ENCODE measurements at regions not wholly inside any gene's neighbourhood (a gene's known extent, or its start where the extent isn't known, plus 50 kb on each side); places are given as distances from the start of the nearest gene placed in this dataset.

GRCh38 chr12:105704787-105705186 is 374.3 kb downstream of the C12orf75 start:
- no peak for DNase-seq (ENCODE audit: low read depth in 2 of 2)

DNA sequence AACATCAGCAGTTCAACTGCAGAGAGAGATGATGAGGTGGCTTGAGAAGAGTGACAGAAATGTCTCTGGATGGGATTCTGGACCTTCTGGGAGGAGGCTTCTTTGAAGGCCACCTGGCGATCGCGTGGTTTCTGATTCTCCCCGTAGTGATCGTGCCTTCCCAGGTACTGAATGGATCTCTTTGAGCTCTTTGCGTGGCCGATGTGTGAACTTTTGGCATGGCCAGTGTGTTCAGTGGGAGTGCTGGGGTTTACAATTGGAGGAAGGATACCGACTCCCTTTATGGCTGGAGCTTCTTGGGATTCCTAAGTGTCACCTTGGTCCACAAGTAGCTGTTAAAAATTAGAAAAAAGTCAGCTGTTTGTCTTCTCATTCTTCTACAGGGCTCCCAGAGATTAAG is 374.7 kb downstream of the C12orf75 start:
- no peak for DNase-seq (ENCODE audit: low read depth in 2 of 2)

DNA sequence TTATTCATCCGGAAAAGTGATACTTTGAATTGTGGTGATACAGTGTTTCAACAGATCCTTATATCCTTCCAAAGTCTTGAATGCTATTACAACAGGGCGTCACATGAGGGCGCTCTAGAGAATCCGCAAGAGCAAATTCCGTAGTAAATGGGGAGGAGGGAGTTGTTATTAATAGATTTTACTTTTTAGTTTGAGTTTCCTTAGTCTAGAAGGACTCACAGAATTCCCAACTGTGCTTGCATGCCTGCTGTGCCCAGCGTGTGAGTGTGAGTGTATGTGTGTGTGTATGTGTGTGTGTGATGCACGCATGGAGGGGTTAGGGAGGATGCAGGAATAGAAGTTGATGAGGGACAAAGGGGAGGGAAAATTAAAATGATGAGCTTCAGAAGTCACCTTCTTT is 375.3 kb downstream of the C12orf75 start:
- DNase-seq (ENCODE audit: low read depth in 2 of 2), result peak; percentile 42 to 70

GRCh38 chr12:105706321-105706972 is 376.0 kb downstream of the C12orf75 start:
- DNase-seq (ENCODE audit: low read depth in 2 of 2), result peak in 1 of 2 donors; percentile 63

- DNase-seq (ENCODE audit: low read depth in 2 of 2), result no peak
These were observed 376.5 kb downstream of the C12orf75 start for GRCh38 chr12:105706973-105707334.

GRCh38 chr12:105713606-105714305 is 383.3 kb downstream of the C12orf75 start:
- peak in 1 of 2 donors; percentile 28 for DNase-seq (ENCODE audit: low read depth in 2 of 2)

DNA sequence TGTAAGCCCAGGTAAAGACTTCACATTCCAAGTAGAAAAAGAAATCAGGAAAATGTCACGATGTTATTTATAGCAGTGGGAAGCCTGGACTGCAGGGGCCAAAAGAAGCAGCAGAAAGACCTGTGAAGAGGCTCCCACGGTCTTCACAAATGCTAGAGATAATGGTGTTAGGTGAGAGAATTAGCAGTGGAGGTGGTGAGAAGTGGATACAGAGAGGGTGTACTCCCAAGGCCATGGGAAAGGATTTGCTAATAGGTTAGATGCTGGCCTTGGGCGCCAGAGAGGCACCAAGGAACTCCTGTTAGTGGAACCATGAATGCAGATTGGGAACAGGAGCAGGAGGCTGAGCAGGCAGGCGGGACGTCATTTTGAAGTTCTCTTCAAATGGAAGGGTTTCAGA is 386.1 kb downstream of the C12orf75 start:
- DNase-seq (ENCODE audit: low read depth in 2 of 2), result no peak

DNA sequence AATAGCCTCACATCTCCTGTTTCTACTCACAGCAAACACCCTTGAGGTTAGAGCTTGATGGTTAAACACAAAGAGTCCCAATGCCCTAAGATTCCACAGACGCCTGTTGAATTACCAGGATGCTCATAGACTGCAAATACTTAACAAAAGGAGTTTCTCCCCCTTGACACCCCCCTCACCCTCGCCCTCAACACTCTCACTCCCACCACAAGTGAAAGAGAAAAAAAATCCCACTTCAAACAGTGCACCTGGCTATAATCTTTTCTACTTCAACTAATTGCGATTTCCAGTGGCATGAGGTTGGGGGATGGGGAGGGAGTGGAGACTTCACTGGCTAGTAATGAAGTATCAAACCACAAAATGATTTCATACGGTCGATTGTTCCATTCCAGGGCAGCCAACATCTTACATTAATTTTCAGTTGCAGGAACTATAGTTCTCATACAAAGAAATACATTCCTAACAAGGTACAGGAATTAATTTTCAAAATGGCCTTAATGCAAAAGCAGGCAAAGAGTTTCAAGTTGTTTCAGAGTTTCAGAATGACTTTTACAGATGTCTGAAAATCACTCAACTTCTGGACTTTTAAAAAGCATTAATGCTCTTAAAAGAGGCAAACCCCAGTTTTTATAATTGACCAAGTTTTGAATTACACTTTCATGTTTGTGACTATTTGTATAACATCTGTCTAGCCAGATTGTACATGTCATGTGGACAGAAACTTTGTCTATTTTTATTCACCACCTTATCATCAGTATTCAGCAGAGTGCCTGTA is 390.7 kb downstream of the C12orf75 start:
- DNase-seq (ENCODE audit: low read depth in 2 of 2), result no peak

DNA sequence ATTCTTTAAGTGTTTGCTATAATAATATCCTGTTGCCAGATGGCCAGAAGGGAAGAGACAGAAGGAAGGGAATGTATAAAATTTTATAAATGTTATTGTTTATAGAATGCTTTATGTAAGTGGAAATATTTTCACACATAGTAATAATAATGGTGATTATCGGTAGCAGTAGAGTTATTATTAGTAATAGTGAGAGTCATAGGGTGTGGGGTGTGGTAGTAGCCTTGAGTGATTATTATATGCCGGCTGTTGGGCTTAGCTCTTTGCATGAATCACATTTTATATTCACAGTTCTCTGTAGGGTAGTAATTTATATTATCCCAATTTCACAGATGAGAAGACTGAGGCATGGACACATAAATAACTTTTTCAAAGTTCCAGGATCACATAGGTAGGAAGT is 391.4 kb downstream of the C12orf75 start:
- no peak for DNase-seq (ENCODE audit: low read depth in 2 of 2)

DNA sequence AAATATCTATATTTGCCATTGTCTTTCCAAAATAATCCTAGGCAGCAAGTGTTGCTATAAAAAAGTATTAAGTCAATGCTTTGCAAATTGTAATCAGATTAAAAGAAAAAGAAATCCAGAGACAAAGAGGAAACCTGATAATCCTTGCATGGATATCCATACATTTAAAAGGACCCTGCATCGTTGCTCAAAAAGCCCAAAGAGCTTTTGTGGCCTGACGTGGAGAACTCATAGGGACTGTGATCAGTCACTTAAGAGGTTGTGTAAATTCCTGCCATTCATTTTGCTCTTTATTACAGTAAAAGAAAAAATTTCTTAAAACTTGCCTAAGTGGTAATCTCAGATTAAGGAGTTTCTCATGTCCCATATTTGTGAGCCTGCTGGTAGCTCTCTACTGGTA is 392.6 kb downstream of the C12orf75 start:
- DNase-seq (ENCODE audit: low read depth in 2 of 2), result no peak

- DNase-seq (ENCODE audit: low read depth in 2 of 2), result no peak
These were observed 393.0 kb downstream of the C12orf75 start for GRCh38 chr12:105723494-105723893.

GRCh38 chr12:105724641-105725040 is 394.1 kb downstream of the C12orf75 start:
- no peak for DNase-seq (ENCODE audit: low read depth in 2 of 2)

- no peak for DNase-seq (ENCODE audit: low read depth in 2 of 2)
These were observed 394.6 kb downstream of the C12orf75 start for GRCh38 chr12:105725054-105725453.

DNA sequence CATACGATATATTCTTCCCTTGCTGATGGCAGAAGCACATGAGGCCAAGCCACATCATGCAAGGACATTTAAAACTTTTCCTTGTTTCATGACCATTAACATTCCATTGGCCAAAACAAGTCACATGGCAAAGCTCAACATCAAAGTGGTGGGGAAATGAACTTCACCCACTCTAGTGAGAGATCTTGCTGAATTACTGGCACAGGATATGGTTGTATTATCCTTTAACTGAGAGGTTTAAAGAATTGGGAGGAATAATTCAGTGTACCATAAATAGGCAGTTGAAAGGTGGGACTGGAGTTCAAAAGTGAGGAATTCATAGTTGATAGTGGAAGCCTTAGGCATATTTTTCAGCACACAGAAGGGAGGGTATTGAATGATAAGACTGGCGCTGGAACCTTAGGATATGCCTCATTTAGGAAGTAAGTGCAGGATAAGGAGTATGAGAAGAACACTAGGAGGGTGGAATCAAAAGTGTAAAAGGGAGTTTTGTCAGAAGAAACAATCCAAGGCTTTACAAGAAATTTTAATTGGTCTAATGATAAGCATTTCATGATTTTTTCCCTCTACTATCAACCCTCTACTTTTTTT is 398.8 kb downstream of the C12orf75 start:
- no peak for DNase-seq (ENCODE audit: low read depth in 2 of 2)

GRCh38 chr12:105729926-105730325 is 399.4 kb downstream of the C12orf75 start:
- no peak for DNase-seq (ENCODE audit: low read depth in 2 of 2)

DNA sequence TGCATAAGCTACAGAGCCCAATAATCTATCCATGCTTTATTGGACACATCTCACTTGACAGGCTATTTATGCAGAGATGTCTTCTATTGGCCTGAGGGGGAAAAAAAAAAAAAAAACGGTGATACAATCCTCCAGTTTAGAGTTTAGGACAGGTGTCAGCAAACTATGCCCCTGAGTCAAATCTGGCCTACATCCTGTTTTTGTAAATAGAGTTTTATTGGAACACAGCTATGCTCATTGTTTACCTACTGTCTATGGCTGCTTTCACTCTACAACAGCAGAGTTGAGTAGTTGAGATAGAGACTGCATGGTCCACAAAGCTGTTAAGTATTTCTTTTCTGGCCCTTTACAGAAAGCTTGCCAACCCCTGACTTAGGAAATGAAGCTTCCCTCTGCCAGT is 403.1 kb downstream of the C12orf75 start:
- DNase-seq (ENCODE audit: low read depth in 2 of 2), result no peak

DNA sequence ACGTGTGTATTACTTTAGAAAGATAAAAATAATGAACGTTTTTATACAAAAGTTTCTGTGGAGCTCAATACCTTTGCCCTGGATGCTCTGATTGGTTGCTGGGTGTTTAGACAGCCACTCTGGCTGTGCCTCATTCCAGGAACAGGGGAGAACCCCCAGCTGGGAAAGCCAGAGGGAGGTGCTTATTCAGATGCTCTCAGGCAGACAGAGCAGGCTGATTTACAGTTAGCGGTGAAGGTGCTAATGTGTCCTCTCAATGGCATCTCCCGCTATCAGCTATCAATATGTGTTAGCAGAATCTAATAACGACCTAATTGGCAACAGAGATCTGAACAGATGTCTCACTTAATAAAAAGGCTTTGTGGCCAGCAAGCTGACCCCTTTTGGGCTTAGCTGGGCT is 402.3 kb downstream of the NUAK1 start:
- DNase-seq (ENCODE audit: low read depth in 2 of 2), result no peak

GRCh38 chr12:105738051-105738450 is 400.7 kb downstream of the NUAK1 start:
- peak; percentile 98 for DNase-seq (ENCODE audit: low read depth in 2 of 2)

GRCh38 chr12:105740369-105740768 is 398.4 kb downstream of the NUAK1 start:
- no peak for DNase-seq (ENCODE audit: low read depth in 2 of 2)

DNA sequence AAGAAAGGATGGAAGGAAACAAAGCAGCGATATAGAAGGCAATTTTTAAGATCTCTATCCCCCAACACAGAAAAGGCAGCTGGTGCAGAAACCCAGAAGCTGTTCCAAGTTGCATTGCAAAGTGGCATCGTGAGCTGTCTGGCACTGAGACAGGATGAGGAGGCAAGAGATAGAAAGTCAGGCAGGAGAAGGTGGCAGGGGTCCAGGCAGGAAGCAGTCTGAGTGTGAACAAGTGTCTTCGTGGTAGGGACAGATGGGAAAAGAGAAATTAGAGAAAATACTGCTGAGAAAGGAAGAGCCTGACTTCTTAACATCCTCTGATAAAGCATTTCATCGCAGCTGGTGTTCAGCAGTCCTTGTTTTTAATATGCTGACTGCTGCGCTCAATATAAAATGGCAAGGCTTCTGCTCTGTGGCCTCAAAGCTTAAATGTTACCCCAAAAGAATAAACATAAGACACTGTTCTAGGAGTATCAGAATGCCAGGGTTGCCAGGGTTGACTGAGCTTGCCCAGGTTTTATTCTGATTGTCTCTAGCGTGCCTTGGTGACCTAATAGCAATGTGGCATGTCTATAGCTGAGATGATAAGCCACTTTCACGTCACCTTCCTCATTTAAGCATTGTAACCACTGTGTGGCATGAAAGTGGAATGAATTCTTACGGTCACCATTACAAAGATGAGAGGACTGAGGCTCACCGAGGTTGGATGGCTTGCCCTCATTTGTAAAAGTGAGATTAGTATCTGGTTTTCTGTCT is 397.6 kb downstream of the NUAK1 start:
- peak in 1 of 2 donors; percentile 42 for DNase-seq (ENCODE audit: low read depth in 2 of 2)

DNA sequence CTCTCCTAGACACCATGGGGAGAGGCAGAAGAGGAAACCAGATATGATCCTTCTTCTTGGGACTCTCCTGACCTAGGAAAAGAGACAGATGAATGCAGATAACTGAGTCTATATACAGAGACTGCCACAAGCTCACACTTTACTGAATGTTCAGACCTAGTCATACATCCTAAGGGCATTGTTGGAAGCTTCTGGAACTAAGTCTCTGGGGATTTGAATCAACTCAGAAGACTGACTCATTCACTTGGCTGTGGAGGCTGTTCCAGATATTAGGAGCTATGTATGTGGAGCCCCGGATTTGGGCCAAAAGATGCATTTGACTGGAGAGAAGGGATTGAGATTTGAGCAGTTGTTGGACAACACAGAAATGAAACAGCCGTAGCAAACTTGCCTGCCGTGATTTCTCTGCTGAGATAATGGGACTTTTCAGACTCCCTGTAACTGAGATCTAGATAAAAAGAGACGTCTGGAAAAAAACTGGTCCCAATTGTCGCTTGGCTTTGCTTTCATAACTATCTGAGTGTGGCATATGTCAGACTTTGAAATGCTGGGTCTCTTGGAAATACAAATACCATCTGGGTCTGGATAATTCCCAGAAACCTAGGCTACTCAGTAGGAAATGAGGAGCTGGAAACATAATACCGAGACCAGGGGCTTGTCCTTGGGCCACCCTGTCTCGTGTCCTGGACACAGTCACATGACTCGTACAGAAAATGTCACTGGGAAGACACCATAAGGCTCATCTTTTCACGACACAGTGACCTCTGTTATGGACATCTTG is 396.8 kb downstream of the NUAK1 start:
- DNase-seq (ENCODE audit: low read depth in 2 of 2), result peak in 1 of 2 donors; percentile 59
